Activated B cell treated with CpG ODN at 0.5 μM for 24 hours (primary cell): ENCODE measurements at regions not wholly inside any gene's neighbourhood (a gene's known extent, or its start where the extent isn't known, plus 50 kb on each side); places are given as distances from the start of the nearest gene placed in this dataset.

Source experiments
- ATAC-seq: fragments of 200-7000 bp; cut with Tn5 transposase; one replicate; pipeline ENCODE4 v1.10.0; 2021; ENCODE audit warnings: low read depth, mild to moderate bottlenecking, moderate library complexity
- CTCF ChIA-PET: fragments of 350-600 bp; sonication (Branson Sonifier 250); formaldehyde crosslinking; loops from one replicate; lab custom pipeline; 2021; ENCODE audit warnings: antibody characterized with exemption; lab: Charles Lee
- POLR2A ChIA-PET: fragments of 350-600 bp; sonication (Branson Sonifier 250); formaldehyde crosslinking; loops from one replicate; lab custom pipeline; 2021; ENCODE audit warnings: antibody characterized with exemption; lab: Charles Lee
- DNase-seq: peaks from one replicate; pipeline ENCODE4 v3.0.0; 2022
- H3K27ac Mint-ChIP-seq: one replicate; pipeline ENCODE4 v1.8.0; 2020; ENCODE audit warnings: mixed read lengths
- H3K27me3 Mint-ChIP-seq: one replicate; pipeline ENCODE4 v1.8.0; 2021; ENCODE audit warnings: mixed read lengths
- H3K36me3 Mint-ChIP-seq: one replicate; pipeline ENCODE4 v1.8.0; 2021; ENCODE audit warnings: low read depth, mixed read lengths
- H3K4me1 Mint-ChIP-seq: one replicate; pipeline ENCODE4 v1.8.0; 2021; ENCODE audit warnings: mixed read lengths
- H3K4me3 Mint-ChIP-seq: one replicate; pipeline ENCODE4 v1.8.0; 2020; ENCODE audit warnings: mild to moderate bottlenecking, mixed read lengths
- H3K9me3 Mint-ChIP-seq: one replicate; pipeline ENCODE4 v1.8.0; 2020; ENCODE audit warnings: mixed read lengths
- intact Hi-C: fragments of 100-400 bp; cut with micrococcal nuclease; formaldehyde crosslinking; loops from one replicate; pipeline ENCODE4 v1.15.1; 2024
- TF ChIP-seq, protein P1 (sequence below): fragments of 200-600 bp; IDR thresholded peaks from one replicate; pipeline ENCODE4 v1.8.0; 2022; ENCODE audit warnings: antibody characterized with exemption, mild to moderate bottlenecking

DNA sequence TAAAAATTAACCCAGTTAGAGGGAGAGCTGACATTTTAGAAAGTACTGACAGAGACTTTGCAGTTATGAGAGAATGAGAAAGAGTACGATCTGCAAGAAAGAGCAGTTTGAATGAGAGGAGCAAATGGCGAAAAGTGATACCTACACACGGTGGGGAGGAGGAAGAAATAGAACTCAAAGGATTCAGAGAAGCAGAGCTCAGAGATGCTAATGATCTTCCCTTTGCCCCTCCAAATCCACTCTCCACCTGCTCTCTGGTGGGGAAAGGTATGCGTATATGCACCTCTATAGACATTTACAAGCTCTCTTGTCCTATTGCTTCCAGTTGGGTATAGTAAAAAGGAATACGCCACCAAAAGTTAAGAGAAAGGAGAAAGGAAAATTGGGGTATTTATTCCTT lies 123.3 kb upstream of the TTC14 start:
- DNase-seq (no peak), ATAC-seq (no peak)
- intact Hi-C loops = no loop called here
- TF ChIP-seq, protein P1, sequence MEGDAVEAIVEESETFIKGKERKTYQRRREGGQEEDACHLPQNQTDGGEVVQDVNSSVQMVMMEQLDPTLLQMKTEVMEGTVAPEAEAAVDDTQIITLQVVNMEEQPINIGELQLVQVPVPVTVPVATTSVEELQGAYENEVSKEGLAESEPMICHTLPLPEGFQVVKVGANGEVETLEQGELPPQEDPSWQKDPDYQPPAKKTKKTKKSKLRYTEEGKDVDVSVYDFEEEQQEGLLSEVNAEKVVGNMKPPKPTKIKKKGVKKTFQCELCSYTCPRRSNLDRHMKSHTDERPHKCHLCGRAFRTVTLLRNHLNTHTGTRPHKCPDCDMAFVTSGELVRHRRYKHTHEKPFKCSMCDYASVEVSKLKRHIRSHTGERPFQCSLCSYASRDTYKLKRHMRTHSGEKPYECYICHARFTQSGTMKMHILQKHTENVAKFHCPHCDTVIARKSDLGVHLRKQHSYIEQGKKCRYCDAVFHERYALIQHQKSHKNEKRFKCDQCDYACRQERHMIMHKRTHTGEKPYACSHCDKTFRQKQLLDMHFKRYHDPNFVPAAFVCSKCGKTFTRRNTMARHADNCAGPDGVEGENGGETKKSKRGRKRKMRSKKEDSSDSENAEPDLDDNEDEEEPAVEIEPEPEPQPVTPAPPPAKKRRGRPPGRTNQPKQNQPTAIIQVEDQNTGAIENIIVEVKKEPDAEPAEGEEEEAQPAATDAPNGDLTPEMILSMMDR = no peak
- H3K9me3 Mint-ChIP-seq = peaks cover 3% of the 10 kb centered on the region
- peaks cover 4% of the 10 kb centered on the region for H3K27me3 Mint-ChIP-seq
- H3K36me3 Mint-ChIP-seq = no peaks in the 10 kb centered on the region
- CTCF ChIA-PET = no interaction called here
- H3K4me3 Mint-ChIP-seq = no peak overlapping the region
- H3K4me1 Mint-ChIP-seq = no peaks in the 10 kb centered on the region
- POLR2A ChIA-PET = no interaction called here
- H3K27ac Mint-ChIP-seq = no peak overlapping the region

DNA sequence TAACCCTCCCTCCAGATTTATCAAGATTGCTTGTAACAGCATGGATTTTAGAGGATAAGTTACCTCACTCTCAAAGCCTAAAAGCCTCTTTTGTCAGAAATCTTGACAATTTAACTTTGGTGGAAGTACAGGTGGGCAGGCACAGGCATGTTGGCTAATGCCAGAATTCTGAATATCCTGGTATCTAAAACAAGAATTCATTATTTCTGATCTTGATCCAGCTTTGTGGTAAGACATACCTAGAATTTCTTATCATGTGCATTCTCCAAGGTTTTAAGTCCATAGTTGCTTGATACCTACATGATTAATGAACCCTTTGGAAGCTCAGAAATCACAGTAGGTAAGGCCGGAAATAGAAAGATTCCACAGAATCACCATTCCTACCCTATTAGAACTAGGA lies 109.9 kb upstream of the TTC14 start:
- Mint-ChIP-seq H3K4me3 (no peak overlapping the region), H3K9me3 (peaks cover 5% of the 10 kb centered on the region), H3K27me3 (no peaks in the 10 kb centered on the region), H3K27ac (no peak overlapping the region), H3K4me1 (no peaks in the 10 kb centered on the region), H3K36me3 (no peaks in the 10 kb centered on the region)
- intact Hi-C loops = no loop called here
- CTCF ChIA-PET = no interaction called here
- DNase-seq = no peak
- ATAC-seq = no peak
- TF ChIP-seq, protein P1 = no peak
- POLR2A ChIA-PET = no interaction called here

DNA sequence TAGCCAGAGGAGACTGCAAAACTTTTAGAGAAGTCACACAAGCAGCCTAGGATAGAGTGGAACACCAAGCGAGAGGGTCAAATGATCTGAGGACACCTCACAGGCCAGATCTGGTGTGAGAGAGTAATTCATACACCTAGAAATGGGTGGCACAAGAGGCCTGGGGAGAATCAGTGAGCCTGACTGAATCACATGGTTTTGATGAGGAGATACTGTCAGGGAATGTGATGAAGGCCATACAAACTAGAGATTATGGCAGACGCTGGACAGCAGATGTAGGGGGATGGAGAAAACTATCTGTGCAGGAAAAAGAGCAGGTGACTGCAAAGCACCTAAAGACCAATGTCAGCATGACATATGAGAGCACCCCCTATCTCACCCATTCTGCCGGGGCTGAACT lies 105.0 kb upstream of the TTC14 start:
- Mint-ChIP-seq H3K27me3 (no peaks in the 10 kb centered on the region), H3K36me3 (no peaks in the 10 kb centered on the region), H3K27ac (no peak overlapping the region), H3K4me3 (no peak overlapping the region), H3K4me1 (no peaks in the 10 kb centered on the region), H3K9me3 (peaks cover 15% of the 10 kb centered on the region)
- intact Hi-C loops = no loop called here
- no peak for ATAC-seq
- TF ChIP-seq, protein P1 = no peak
- ChIA-PET CTCF (no interaction called here), POLR2A (no interaction called here)
- DNase-seq = no peak

DNA sequence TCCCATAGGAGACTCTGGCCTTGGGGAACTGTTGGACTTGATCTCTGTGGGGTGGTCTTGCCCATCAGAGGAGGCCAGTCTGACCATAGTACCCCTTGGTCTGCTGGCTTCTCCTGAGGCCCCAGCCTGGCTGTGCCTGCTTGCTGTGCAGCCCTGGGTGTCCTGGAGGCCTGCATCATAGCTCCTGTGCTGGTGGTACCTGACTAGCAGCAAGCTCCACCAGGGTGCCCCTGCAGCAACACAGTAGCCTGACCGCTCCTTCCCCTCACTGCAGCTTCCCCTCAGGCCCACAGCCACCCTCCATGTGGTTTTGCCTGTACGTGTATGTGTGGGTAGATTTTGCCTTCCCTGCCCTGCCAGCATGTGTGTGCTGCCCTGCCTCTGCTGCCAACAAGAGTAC lies 85.6 kb upstream of the TTC14 start:
- TF ChIP-seq, protein P1 = no peak
- no peaks in the 10 kb centered on the region for H3K27me3 Mint-ChIP-seq
- intact Hi-C loops = no loop called here
- no peak overlapping the region for H3K4me3 Mint-ChIP-seq
- DNase-seq (no peak), ATAC-seq (no peak)
- CTCF ChIA-PET = no interaction called here
- POLR2A ChIA-PET = no interaction called here
- no peaks in the 10 kb centered on the region for H3K4me1 Mint-ChIP-seq
- peaks cover 5% of the 10 kb centered on the region for H3K9me3 Mint-ChIP-seq
- no peaks in the 10 kb centered on the region for H3K36me3 Mint-ChIP-seq
- no peak overlapping the region for H3K27ac Mint-ChIP-seq

DNA sequence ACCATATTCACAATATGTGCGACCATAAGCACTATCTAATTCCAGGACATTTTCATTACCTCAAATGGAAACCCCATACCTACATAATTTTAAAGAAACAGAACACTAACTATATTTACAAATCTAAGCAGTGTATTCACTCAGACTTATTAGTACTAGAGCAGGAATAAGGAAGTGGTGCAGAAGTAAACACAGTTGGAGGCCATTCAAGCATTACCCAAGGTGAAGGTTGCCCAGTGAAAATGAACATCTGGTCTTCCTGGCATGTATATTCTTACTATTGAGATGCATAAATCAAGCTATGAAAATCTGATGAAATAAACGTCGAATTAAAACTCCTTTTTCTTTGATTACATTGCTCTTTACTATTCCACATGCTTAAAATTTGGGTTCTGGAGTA lies 78.9 kb upstream of the TTC14 start:
- POLR2A ChIA-PET = no interaction called here

More for the DNA sequence above, 78.9 kb upstream of the TTC14 start:
- TF ChIP-seq, protein P1 = no peak
- H3K36me3 Mint-ChIP-seq = no peaks in the 10 kb centered on the region
- CTCF ChIA-PET = no interaction called here
- no peaks in the 10 kb centered on the region for H3K27me3 Mint-ChIP-seq
- intact Hi-C loops = no loop called here
- H3K9me3 Mint-ChIP-seq = peaks cover 7% of the 10 kb centered on the region
- no peak for DNase-seq
- H3K4me3 Mint-ChIP-seq = no peak overlapping the region
- H3K4me1 Mint-ChIP-seq = no peaks in the 10 kb centered on the region
- no peak for ATAC-seq
- H3K27ac Mint-ChIP-seq = no peak overlapping the region
